ENCODE measurements at regions not wholly inside any gene's neighbourhood (a gene's known extent, or its start where the extent isn't known, plus 50 kb on each side); places are given as distances from the start of the nearest gene placed in this dataset.

DNA sequence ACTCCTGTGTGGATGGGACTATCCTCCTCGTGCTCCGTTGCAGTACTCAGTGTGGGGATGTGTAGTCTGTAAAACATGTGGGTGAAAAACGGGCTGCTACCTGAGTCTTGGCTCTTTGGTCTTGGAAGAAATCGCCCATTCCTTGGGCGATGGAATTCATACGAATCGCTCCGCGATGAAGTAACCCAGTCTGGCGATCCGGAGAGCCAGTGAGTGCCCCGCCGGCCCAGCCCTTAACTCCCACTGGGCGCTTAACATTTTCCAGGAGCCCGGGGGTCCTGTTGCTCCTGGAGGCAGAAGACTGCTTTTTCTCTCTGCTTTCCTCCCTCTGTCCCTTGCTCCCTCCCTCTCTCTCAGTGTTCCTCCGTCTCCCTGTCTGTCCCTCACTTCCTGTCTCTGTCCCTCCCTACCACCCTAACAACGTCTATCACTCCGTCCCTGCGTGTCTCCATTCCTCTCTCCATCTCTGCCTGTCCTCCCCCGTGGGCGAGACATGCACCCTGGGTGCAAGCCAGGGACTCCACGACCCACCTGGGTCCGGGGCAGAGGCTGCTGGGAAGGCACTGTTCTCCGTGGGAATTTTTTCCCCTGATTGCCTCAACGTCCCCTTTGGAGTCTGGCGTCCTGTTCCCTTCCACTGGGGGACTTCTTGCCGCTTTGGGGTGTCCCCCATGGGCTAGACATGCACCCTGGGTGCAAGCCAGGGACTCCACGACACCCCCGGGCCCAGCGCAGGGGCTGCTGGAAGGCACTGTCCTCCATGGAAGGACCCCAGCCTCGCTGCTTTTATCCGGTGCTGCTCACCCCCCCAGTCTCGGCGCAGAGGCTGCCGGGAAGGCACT is 188.6 kb downstream of the ALG10 start:
- TF ChIP-seq, protein P1, sequence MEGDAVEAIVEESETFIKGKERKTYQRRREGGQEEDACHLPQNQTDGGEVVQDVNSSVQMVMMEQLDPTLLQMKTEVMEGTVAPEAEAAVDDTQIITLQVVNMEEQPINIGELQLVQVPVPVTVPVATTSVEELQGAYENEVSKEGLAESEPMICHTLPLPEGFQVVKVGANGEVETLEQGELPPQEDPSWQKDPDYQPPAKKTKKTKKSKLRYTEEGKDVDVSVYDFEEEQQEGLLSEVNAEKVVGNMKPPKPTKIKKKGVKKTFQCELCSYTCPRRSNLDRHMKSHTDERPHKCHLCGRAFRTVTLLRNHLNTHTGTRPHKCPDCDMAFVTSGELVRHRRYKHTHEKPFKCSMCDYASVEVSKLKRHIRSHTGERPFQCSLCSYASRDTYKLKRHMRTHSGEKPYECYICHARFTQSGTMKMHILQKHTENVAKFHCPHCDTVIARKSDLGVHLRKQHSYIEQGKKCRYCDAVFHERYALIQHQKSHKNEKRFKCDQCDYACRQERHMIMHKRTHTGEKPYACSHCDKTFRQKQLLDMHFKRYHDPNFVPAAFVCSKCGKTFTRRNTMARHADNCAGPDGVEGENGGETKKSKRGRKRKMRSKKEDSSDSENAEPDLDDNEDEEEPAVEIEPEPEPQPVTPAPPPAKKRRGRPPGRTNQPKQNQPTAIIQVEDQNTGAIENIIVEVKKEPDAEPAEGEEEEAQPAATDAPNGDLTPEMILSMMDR (conservative IDR thresholded peaks at IDR 0.05), result no peak
- no peak for TF ChIP-seq EZH2 (IDR thresholded peaks at IDR 0.05; ENCODE audit: low read depth)
